Effector CD4-positive, alpha-beta T cell (primary cell): ENCODE measurements at regions not wholly inside any gene's neighbourhood (a gene's known extent, or its start where the extent isn't known, plus 50 kb on each side); places are given as distances from the start of the nearest gene placed in this dataset.
A peak's percentile ranks its signal among the peaks of the same experiment; 100 is the strongest.

Source experiments
- DNase-seq: peaks from one replicate; pipeline ENCODE4 v3.0.0-alpha.2; 2020

GRCh38 chr1:224850446-224850845 lies 79.0 kb upstream of the DNAH14 start:
- no peak for DNase-seq

- peak; percentile 30 for DNase-seq
Observed at GRCh38 chr1:224851210-224851847, 78.1 kb upstream of the DNAH14 start.

GRCh38 chr1:224851848-224852261 lies 77.6 kb upstream of the DNAH14 start:
- no peak for DNase-seq

- no peak for DNase-seq
Observed at GRCh38 chr1:224852901-224853568, 76.4 kb upstream of the DNAH14 start.

GRCh38 chr1:224856973-224857372 lies 72.5 kb upstream of the DNAH14 start:
- no peak for DNase-seq

- no peak for DNase-seq
Observed at GRCh38 chr1:224859651-224860050, 69.8 kb upstream of the DNAH14 start.

GRCh38 chr1:224860488-224861338 lies 68.8 kb upstream of the DNAH14 start:
- DNase-seq: no peak

- DNase-seq: no peak
Observed at GRCh38 chr1:224861339-224861716, 68.1 kb upstream of the DNAH14 start.

GRCh38 chr1:224863486-224863885 lies 66.0 kb upstream of the DNAH14 start:
- no peak for DNase-seq

- no peak for DNase-seq
Observed at GRCh38 chr1:224864006-224864405, 65.5 kb upstream of the DNAH14 start.

- no peak for DNase-seq
Observed at GRCh38 chr1:224865510-224865909, 64.0 kb upstream of the DNAH14 start.

GRCh38 chr1:224866940-224867339 lies 62.5 kb upstream of the DNAH14 start:
- no peak for DNase-seq

GRCh38 chr1:224867715-224868114 lies 61.8 kb upstream of the DNAH14 start:
- no peak for DNase-seq

- DNase-seq: no peak
Observed at GRCh38 chr1:224872832-224873433, 56.5 kb upstream of the DNAH14 start.

GRCh38 chr1:224873434-224874369 lies 55.8 kb upstream of the DNAH14 start:
- DNase-seq: no peak

- no peak for DNase-seq
Observed at GRCh38 chr1:224874775-224875174, 54.7 kb upstream of the DNAH14 start.

GRCh38 chr1:224879162-224879803 lies 50.2 kb upstream of the DNAH14 start:
- DNase-seq: no peak
